ENCODE measurements at regions not wholly inside any gene's neighbourhood (a gene's known extent, or its start where the extent isn't known, plus 50 kb on each side); places are given as distances from the start of the nearest gene placed in this dataset.

DNA sequence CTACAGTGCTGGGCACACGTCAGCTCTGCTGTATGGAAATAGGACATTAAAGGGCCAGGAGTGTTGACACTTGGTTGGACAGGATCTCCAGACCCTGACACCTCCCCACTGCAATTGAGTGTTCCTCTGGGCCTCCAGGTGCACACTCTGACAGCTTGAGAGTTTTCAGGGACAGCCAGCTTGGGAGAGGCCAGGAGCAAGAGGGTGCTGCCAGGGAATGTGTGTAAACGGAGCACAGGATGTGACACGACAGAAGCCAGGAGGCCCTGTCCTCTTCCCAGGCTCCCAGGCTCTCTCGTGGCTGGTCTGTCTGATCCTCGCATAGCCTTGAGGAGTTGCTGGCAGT, 318.1 kb upstream of the HS6ST1 start:
- TF ChIP-seq CTCF (conservative IDR thresholded peaks at IDR 0.05; ENCODE audit: low read depth, low read length) (0 out of 2 replicates have a peak, but pooled peaks have one; percentile 0), EZH2 (IDR thresholded peaks at IDR 0.05; ENCODE audit: borderline replicate concordance, low read depth, low read length, poor library complexity, severe bottlenecking) (no peak)

All from A673 (cell line).